Chondrocyte (in vitro differentiated cells): ENCODE measurements at regions not wholly inside any gene's neighbourhood (a gene's known extent, or its start where the extent isn't known, plus 50 kb on each side); places are given as distances from the start of the nearest gene placed in this dataset.

Experiments
- DNase-seq: peaks from one replicate; pipeline ENCODE4 v3.0.0; 2021; ENCODE audit warnings: mixed read lengths, low spot score
- H3K27ac Mint-ChIP-seq: one replicate; pipeline ENCODE4 v1.8.0; 2021; ENCODE audit warnings: mild to moderate bottlenecking, moderate library complexity, mixed read lengths; ENCODE audit not compliant: unreplicated experiment
- H3K27me3 Mint-ChIP-seq: 2 replicates; pipeline ENCODE4 v1.8.0; 2021; ENCODE audit warnings: low read depth, mixed read lengths
- H3K36me3 Mint-ChIP-seq: 2 replicates; pipeline ENCODE4 v1.8.0; 2021; ENCODE audit warnings: low read depth, mixed read lengths
- H3K4me1 Mint-ChIP-seq: 2 replicates; pipeline ENCODE4 v1.8.0; 2021; ENCODE audit warnings: low read depth, mild to moderate bottlenecking, mixed read lengths
- H3K4me3 Mint-ChIP-seq: one replicate; pipeline ENCODE4 v1.8.0; 2021; ENCODE audit warnings: mild to moderate bottlenecking, moderate library complexity, mixed read lengths; ENCODE audit not compliant: unreplicated experiment
- H3K9me3 Mint-ChIP-seq: 2 replicates; pipeline ENCODE4 v1.8.0; 2021; ENCODE audit warnings: low read depth, mixed read lengths
- TF ChIP-seq, protein P1 (sequence below): fragments of 200-600 bp; sonication (generic); IDR thresholded peaks from 2 replicates; pipeline ENCODE4 v1.5.0; 2021; ENCODE audit warnings: antibody characterized with exemption, mild to moderate bottlenecking, moderate library complexity

DNA sequence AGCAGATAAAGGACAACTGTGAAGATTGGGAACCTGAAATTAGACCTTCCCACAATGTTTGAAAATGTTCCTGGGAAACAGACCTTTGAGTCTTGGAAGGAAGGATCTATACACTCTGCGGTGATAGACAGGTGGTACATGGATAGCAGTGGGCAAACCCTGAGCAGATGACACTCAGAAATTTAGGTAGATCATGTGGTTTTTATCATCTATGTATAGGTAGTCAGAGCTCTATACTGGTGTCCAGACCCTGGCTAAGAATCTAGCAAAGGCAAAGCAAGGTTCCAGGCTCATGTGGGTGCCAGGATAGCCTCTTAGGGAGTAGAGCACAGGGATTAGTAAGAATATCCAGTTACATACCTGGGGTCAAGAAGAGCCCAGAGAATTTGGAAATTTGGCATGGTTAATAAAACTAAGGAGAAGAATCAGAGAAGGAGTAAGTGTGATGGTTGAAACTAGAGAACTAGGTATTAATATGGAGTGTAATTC, 331.2 kb upstream of the FBXO33 start:
- TF ChIP-seq, protein P1, sequence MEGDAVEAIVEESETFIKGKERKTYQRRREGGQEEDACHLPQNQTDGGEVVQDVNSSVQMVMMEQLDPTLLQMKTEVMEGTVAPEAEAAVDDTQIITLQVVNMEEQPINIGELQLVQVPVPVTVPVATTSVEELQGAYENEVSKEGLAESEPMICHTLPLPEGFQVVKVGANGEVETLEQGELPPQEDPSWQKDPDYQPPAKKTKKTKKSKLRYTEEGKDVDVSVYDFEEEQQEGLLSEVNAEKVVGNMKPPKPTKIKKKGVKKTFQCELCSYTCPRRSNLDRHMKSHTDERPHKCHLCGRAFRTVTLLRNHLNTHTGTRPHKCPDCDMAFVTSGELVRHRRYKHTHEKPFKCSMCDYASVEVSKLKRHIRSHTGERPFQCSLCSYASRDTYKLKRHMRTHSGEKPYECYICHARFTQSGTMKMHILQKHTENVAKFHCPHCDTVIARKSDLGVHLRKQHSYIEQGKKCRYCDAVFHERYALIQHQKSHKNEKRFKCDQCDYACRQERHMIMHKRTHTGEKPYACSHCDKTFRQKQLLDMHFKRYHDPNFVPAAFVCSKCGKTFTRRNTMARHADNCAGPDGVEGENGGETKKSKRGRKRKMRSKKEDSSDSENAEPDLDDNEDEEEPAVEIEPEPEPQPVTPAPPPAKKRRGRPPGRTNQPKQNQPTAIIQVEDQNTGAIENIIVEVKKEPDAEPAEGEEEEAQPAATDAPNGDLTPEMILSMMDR: no peak
- Mint-ChIP-seq H3K27ac (no peak overlapping the region), H3K27me3 (peaks cover 11% of the 10 kb centered on the region), H3K4me1 (no peaks in the 10 kb centered on the region), H3K9me3 (no peaks in the 10 kb centered on the region), H3K36me3 (no peaks in the 10 kb centered on the region), H3K4me3 (no peak overlapping the region)
- DNase-seq: no peak

DNA sequence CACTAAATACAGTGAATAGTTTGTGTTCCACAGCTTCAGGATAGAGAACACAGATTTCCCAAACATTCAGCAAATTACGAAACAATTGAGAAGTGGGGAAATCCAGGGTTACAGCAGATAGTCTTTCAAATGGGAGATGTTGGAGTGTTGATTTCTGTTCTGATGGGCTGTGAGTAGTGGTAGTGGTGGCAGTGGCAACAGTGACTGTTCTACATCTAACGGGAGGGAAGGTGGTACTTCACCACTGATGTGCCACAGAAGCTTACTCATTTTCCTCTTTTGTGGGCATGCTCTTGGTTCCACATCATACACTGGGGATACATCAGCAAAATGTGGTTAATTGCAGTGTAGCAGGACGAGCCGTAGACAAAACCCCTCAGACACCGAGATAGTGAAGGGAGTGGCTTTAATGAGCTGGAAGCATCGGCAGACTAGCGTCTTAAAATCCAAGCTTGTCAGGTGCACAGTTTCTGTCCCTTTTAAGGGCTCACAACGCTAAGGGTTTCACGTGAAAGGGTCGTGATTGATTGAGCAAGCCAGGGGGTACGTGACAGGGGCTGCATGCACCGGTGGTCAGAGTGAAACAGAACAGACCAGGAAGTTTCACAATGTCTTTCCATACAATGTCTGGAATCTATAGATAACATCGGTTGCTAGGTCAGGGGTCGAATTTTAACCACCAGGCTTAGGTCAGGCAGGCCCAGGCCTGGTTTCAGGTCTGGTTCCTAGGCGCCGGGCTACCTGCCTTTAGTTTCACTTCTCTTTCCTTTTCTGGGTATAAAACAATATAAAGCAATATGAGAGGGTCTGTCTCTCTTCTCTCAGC, 330.6 kb upstream of the FBXO33 start:
- DNase-seq: no peak
- Mint-ChIP-seq H3K4me1 (no peaks in the 10 kb centered on the region), H3K27me3 (peaks cover 10% of the 10 kb centered on the region), H3K4me3 (no peak overlapping the region), H3K9me3 (no peaks in the 10 kb centered on the region), H3K27ac (no peak overlapping the region), H3K36me3 (no peaks in the 10 kb centered on the region)
- TF ChIP-seq, protein P1: no peak

DNA sequence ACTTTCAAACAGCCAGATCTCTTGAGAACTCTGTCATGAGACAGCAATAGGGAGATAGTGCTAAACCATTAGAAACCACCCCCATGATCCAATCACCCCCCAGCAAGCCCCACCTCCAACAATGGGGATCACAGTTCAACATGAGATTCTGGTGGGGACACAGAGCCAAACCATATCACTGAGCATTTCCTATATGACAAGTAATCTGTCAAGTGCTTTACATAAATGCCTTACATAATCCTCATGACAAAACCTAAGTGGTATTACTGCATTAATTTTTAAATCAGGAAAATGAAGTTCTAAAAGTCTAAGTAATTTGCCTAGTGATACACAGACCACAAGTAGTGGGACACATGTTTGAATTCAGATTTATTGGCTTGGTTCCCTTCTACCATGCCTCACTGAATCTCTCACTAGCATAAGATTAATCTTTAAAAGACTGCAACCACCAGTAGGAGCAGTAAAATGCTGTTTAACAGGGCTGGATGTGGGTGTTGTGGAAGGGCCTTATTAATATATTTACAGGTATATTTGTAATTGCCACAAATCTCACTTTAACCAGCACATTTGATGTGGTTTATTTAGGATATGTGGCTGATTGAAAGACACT, 323.1 kb upstream of the FBXO33 start:
- DNase-seq: no peak
- H3K27ac Mint-ChIP-seq: no peak overlapping the region
- no peaks in the 10 kb centered on the region for H3K36me3 Mint-ChIP-seq
- no peaks in the 10 kb centered on the region for H3K9me3 Mint-ChIP-seq
- no peaks in the 10 kb centered on the region for H3K4me1 Mint-ChIP-seq
- TF ChIP-seq, protein P1: no peak
- no peaks in the 10 kb centered on the region for H3K27me3 Mint-ChIP-seq
- H3K4me3 Mint-ChIP-seq: no peak overlapping the region

DNA sequence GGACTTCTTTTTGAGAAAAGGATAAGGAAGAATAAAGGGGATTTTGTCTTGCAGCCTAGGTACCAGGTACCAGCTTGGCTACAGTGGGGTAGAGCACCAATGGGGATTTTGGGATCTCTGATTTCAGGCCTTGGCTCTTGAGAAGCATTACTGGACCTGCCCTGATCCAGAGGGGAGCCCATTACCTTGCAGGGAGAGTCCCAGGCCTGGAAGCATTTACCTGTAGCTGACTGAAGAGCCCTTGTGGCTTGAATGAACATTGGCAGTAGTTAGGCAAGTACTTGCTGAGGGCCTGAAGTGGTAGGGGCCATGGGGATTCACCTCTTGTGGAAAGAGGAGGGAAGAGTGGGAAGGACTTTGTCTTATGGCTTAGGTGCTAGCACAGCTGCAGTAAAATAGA, 308.2 kb upstream of the FBXO33 start:
- Mint-ChIP-seq H3K4me1 (no peaks in the 10 kb centered on the region), H3K27me3 (peaks cover 2% of the 10 kb centered on the region), H3K4me3 (no peak overlapping the region), H3K27ac (no peak overlapping the region), H3K9me3 (peaks cover 5% of the 10 kb centered on the region), H3K36me3 (no peaks in the 10 kb centered on the region)
- TF ChIP-seq, protein P1: no peak
- DNase-seq: no peak

DNA sequence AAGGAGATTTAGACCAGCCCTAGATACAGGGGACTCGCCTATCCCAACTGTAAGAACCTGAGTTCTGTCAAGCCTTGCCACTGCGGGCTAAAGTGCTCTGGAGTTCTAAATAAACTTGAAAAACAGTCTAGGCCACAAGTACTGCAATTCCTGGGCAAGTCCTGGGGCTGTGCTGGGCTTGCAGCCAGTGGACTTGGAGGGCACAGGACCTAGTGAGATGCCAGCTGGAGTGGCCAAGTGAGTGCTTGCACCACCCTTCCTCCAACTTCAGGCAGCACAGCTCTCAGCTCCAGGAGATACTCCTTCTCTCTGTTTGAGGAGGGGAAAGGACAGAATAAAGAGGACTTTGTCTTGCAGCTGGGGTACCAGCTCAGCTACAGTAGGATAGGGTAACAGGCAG, 307.6 kb upstream of the FBXO33 start:
- H3K4me3 Mint-ChIP-seq: no peak overlapping the region
- TF ChIP-seq, protein P1: no peak

More for the DNA sequence above, 307.6 kb upstream of the FBXO33 start:
- H3K27ac Mint-ChIP-seq: no peak overlapping the region
- peaks cover 5% of the 10 kb centered on the region for H3K9me3 Mint-ChIP-seq
- no peak for DNase-seq
- H3K4me1 Mint-ChIP-seq: no peaks in the 10 kb centered on the region
- H3K36me3 Mint-ChIP-seq: no peaks in the 10 kb centered on the region
- H3K27me3 Mint-ChIP-seq: peaks cover 2% of the 10 kb centered on the region
